PC-3 (cell line): ENCODE measurements at regions not wholly inside any gene's neighbourhood (a gene's known extent, or its start where the extent isn't known, plus 50 kb on each side); places are given as distances from the start of the nearest gene placed in this dataset.

Experiments
- ATAC-seq: fragments of 200-7000 bp; cut with Tn5 transposase; 2 replicates; pipeline ENCODE4 v1.9.1; 2020; ENCODE audit warnings: mild to moderate bottlenecking, moderate library complexity
- BruUV-seq: library from RNA; stranded (reverse); fragments of 400-500 nt; replicated peaks from 2 replicates; lab custom pipeline; 2021; lab: Mats Ljungman, UMichigan
- CTCF ChIA-PET: fragments of 300-600 bp; sonication (Branson Sonifier 250); formaldehyde crosslinking; loops from one replicate; lab custom pipeline; 2022; ENCODE audit warnings: antibody characterized with exemption; lab: Charles Lee
- POLR2A ChIA-PET: fragments of 300-600 bp; sonication (Branson Sonifier 250); formaldehyde crosslinking; loops from one replicate; lab custom pipeline; 2022; ENCODE audit warnings: antibody characterized with exemption; ENCODE audit not compliant: unreplicated experiment; lab: Charles Lee
- DNase-seq: peaks from one replicate; pipeline ENCODE4 v3.0.0-alpha.2; 2015
- H2AFZ ChIP-seq: fragments of 300-600 bp; sonication (generic); 2 replicates; pipeline ENCODE4 v1.6.0; 2016; ENCODE audit warnings: antibody characterized with exemption, low read length
- H3F3A ChIP-seq: fragments of 300-600 bp; sonication (generic); one replicate; pipeline ENCODE4 v1.6.0; 2017; ENCODE audit warnings: antibody characterized with exemption, low read length, control low read depth, mild to moderate bottlenecking; ENCODE audit not compliant: unreplicated experiment
- H3K27ac ChIP-seq: fragments of 300-600 bp; sonication (generic); 2 replicates; pipeline ENCODE4 v1.5.1; 2016; ENCODE audit warnings: mild to moderate bottlenecking, low read length
- H3K27me3 ChIP-seq: fragments of 300-600 bp; sonication (generic); 2 replicates; pipeline ENCODE4 v1.6.1; 2016; ENCODE audit warnings: low read length, mixed read lengths
- H3K36me3 ChIP-seq: fragments of 300-600 bp; sonication (generic); 2 replicates; pipeline ENCODE4 v1.6.1; 2016; ENCODE audit warnings: low read depth, mixed run types, low read length, mixed read lengths
- H3K4me1 ChIP-seq: fragments of 300-600 bp; sonication (generic); 2 replicates; pipeline ENCODE4 v1.5.1; 2016; ENCODE audit warnings: low read length; ENCODE audit not compliant: insufficient read depth
- H3K4me2 ChIP-seq: fragments of 300-600 bp; sonication (generic); 2 replicates; pipeline ENCODE4 v1.6.0; 2016; ENCODE audit warnings: low read length
- H3K4me3 ChIP-seq: fragments of 300-600 bp; sonication (generic); 2 replicates; pipeline ENCODE4 v1.5.1; 2016; ENCODE audit warnings: mild to moderate bottlenecking, low read length, mixed read lengths
- H3K79me2 ChIP-seq: fragments of 300-600 bp; sonication (generic); 2 replicates; pipeline ENCODE4 v1.6.1; 2017; ENCODE audit warnings: low read length, mixed read lengths
- H3K9ac ChIP-seq: fragments of 300-600 bp; sonication (generic); 2 replicates; pipeline ENCODE4 v1.6.0; 2016; ENCODE audit warnings: mild to moderate bottlenecking, low read length
- H3K9me2 ChIP-seq: fragments of 300-600 bp; sonication (generic); replicated peaks from 2 replicates; pipeline ENCODE4 v1.6.1; 2016; ENCODE audit warnings: mixed run types, low read length, mixed read lengths
- H3K9me3 ChIP-seq: fragments of 300-600 bp; sonication (generic); 2 replicates; pipeline ENCODE4 v1.6.1; 2016; ENCODE audit warnings: low read length, mixed read lengths
- H4K20me1 ChIP-seq: fragments of 300-600 bp; sonication (generic); 2 replicates; pipeline ENCODE4 v1.6.1; 2016; ENCODE audit warnings: low read length, mixed read lengths
- EZH2 ChIP-seq: fragments of 300-600 bp; sonication (generic); IDR thresholded peaks from one replicate; pipeline ENCODE4 v1.6.1; 2017; ENCODE audit warnings: antibody characterized with exemption, mild to moderate bottlenecking, low read length; ENCODE audit not compliant: unreplicated experiment
- EZH2phosphoT487 ChIP-seq: fragments of 300-600 bp; sonication (generic); IDR thresholded peaks from 2 replicates; pipeline ENCODE4 v1.6.1; 2018; ENCODE audit warnings: mild to moderate bottlenecking, antibody characterized with exemption, low read length, borderline replicate concordance
- intact Hi-C: fragments of 100-400 bp; cut with micrococcal nuclease; formaldehyde crosslinking; loops from 2 replicates; pipeline ENCODE4 v1.9.0; 2023
- TF ChIP-seq, protein P1 (sequence below): fragments of 300-600 bp; sonication (generic); conservative IDR thresholded peaks from 2 replicates; pipeline ENCODE4 v1.5.1; 2017; ENCODE audit warnings: antibody characterized with exemption, low read depth, mild to moderate bottlenecking, low read length

DNA sequence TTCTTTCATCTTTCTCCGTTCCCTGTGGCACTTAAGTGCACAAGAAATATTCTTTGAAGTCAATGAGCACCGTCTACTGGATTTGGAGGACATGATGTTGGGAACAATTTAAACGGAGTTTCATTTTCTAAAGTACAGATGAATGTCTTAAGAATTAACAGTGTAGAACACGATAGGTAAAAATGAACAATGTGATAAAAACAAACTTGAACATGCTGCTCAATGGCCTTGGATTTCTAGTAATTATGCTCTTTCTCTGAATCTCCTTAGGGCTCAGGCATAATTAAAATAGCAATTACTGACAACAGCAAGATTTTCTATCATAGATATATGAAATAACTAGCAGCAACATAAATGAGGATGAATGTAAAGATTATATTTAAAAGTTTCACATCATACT, 142.2 kb upstream of the CDH6 start:
- no TSS peak for BruUV-seq
- POLR2A ChIA-PET, result no interaction called here
- H3F3A ChIP-seq, result no peaks in the 10 kb centered on the region
- no peak overlapping the region for H3K9ac ChIP-seq
- ATAC-seq, result no peak
- intact Hi-C loops, result loop anchor here (10.0 kb wide), 1 partner anchor 143 kb away; the partner anchor contains the start of gene CDH6
- no peak overlapping the region for H2AFZ ChIP-seq
- no peaks in the 10 kb centered on the region for H3K36me3 ChIP-seq
- CTCF ChIA-PET, result no interaction called here
- no peaks in the 10 kb centered on the region for H3K9me3 ChIP-seq
- peaks cover 46% of the 10 kb centered on the region for H3K4me1 ChIP-seq
- no peak overlapping the region for H3K4me2 ChIP-seq
- no peaks in the 10 kb centered on the region for H4K20me1 ChIP-seq
- no peaks in the 10 kb centered on the region for H3K9me2 ChIP-seq
- no peak for DNase-seq
- H3K4me3 ChIP-seq, result no peak overlapping the region
- no peaks in the 10 kb centered on the region for H3K27me3 ChIP-seq
- no peaks in the 10 kb centered on the region for H3K79me2 ChIP-seq
- TF ChIP-seq EZH2, result no peak
- TF ChIP-seq EZH2phosphoT487, result no peak
- TF ChIP-seq, protein P1, sequence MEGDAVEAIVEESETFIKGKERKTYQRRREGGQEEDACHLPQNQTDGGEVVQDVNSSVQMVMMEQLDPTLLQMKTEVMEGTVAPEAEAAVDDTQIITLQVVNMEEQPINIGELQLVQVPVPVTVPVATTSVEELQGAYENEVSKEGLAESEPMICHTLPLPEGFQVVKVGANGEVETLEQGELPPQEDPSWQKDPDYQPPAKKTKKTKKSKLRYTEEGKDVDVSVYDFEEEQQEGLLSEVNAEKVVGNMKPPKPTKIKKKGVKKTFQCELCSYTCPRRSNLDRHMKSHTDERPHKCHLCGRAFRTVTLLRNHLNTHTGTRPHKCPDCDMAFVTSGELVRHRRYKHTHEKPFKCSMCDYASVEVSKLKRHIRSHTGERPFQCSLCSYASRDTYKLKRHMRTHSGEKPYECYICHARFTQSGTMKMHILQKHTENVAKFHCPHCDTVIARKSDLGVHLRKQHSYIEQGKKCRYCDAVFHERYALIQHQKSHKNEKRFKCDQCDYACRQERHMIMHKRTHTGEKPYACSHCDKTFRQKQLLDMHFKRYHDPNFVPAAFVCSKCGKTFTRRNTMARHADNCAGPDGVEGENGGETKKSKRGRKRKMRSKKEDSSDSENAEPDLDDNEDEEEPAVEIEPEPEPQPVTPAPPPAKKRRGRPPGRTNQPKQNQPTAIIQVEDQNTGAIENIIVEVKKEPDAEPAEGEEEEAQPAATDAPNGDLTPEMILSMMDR, result no peak
- no peak overlapping the region for H3K27ac ChIP-seq

DNA sequence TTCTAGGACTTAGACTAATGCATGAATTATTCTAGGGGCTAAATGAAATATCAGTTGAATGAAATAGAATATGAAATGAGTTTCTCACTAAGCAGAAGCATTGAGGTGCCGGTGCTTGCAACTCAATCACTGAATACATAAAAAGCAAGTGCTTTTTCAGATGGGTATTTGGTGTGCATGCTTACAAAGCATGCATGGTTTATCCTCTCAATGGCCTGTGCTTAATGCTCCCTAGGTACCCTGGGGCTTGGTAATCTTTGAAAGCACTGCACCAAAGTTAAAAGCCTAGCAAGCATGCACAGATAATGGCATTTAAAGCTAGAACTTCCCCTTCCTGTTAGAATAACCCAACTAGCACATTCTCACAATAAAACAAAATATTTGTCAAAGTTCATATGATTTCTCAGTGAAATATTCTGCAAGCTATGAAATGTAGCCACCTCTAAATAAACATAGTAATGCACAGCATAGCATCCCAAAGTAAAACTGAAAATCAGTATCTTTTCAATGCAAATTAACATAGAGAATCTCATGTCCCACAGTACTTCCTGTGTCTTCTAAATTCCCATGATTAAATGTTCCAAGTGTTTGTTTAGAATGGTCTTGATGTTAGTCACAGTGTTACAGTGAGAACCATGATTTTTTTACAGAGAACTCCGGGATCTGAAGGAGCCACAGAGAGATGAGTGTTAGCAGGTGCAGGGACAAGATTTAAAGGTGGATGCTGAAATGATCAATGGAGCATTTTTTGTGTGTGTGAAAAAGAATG, 143.4 kb upstream of the CDH6 start:
- peak; percentile 49 for ATAC-seq
- DNase-seq, result peak; percentile 45
- Histone ChIP-seq H3K9ac (no peak overlapping the region), H3K4me2 (peak overlapping the region; percentile 18; the same call in 1 of the 2 replicates), H4K20me1 (no peaks in the 10 kb centered on the region), H3F3A (no peaks in the 10 kb centered on the region), H3K4me3 (no peak overlapping the region), H3K9me2 (no peaks in the 10 kb centered on the region), H3K27ac (0 out of 2 replicates have a peak overlapping the region, but pooled peaks have one; percentile 2), H3K4me1 (peaks cover 46% of the 10 kb centered on the region), H3K27me3 (no peaks in the 10 kb centered on the region), H3K9me3 (no peaks in the 10 kb centered on the region), H2AFZ (no peak overlapping the region), H3K79me2 (no peaks in the 10 kb centered on the region), H3K36me3 (no peaks in the 10 kb centered on the region)
- POLR2A ChIA-PET, result no interaction called here
- TF ChIP-seq EZH2phosphoT487, result no peak
- TF ChIP-seq, protein P1, result no peak
- CTCF ChIA-PET, result no interaction called here
- intact Hi-C loops, result loop anchor here (10.0 kb wide), 1 partner anchor 145 kb away; the partner anchor contains the start of gene CDH6
- no TSS peak for BruUV-seq

GRCh38 chr5:31049461-31049860, 144.0 kb upstream of the CDH6 start:
- Histone ChIP-seq H4K20me1 (no peaks in the 10 kb centered on the region), H3K9ac (no peak overlapping the region), H2AFZ (no peak overlapping the region), H3K27ac (0 out of 2 replicates have a peak overlapping the region, but pooled peaks have one; percentile 2), H3K4me3 (no peak overlapping the region), H3K4me2 (peak overlapping the region; percentile 18; the same call in 1 of the 2 replicates), H3F3A (no peaks in the 10 kb centered on the region), H3K4me1 (peaks cover 44% of the 10 kb centered on the region), H3K9me2 (no peaks in the 10 kb centered on the region), H3K36me3 (no peaks in the 10 kb centered on the region), H3K27me3 (no peaks in the 10 kb centered on the region), H3K79me2 (no peaks in the 10 kb centered on the region), H3K9me3 (no peaks in the 10 kb centered on the region)
- no TSS peak for BruUV-seq
- TF ChIP-seq, protein P1, result no peak
- TF ChIP-seq EZH2phosphoT487 (no peak), EZH2 (no peak)
- ChIA-PET POLR2A (no interaction called here), CTCF (no interaction called here)
- ATAC-seq (no peak), DNase-seq (peak; percentile 59)
- intact Hi-C loops, result no loop called here
